ENCODE measurements at regions not wholly inside any gene's neighbourhood (a gene's known extent, or its start where the extent isn't known, plus 50 kb on each side); places are given as distances from the start of the nearest gene placed in this dataset.

- no peak overlapping the region for H3K27ac ChIP-seq (ENCODE audit: low read depth)
- H3K36me3 Mint-ChIP-seq (ENCODE audit: low read depth), result no peaks in the 10 kb centered on the region
- TF ChIP-seq STAT1 (IDR thresholded peaks at IDR 0.05; ENCODE audit: unreplicated experiment) (no peak), EZH2phosphoT487 (IDR thresholded peaks at IDR 0.05; ENCODE audit: unreplicated experiment) (no peak), NANOG (IDR thresholded peaks at IDR 0.05; ENCODE audit: borderline replicate concordance) (no peak), ETS1 (IDR thresholded peaks at IDR 0.05) (no peak), ZNF331 (CRISPR knock-in tag; IDR thresholded peaks at IDR 0.05; ENCODE audit: low read depth) (no peak), CTCF (conservative IDR thresholded peaks at IDR 0.05; ENCODE audit: low read depth in 2 of 2) (peak; percentile 14 to 46; a peak in 2 of 4 replicates), JUNB (IDR thresholded peaks at IDR 0.05; ENCODE audit: unreplicated experiment) (no peak), REST (IDR thresholded peaks at IDR 0.05; ENCODE audit: unreplicated experiment) (no peak), EZH2 (IDR thresholded peaks at IDR 0.05; ENCODE audit: low read depth, unreplicated experiment) (no peak)
- H3K36me3 ChIP-seq (ENCODE audit: insufficient read depth), result no peaks in the 10 kb centered on the region
- peaks cover 3% of the 10 kb centered on the region for H3K27me3 Mint-ChIP-seq (ENCODE audit: insufficient read depth, low read depth, poor library complexity)
- H3K4me3 ChIP-seq, result no peak overlapping the region
- no peaks in the 10 kb centered on the region for H3K4me1 ChIP-seq (ENCODE audit: insufficient read depth)
- no peaks in the 10 kb centered on the region for H3K27me3 ChIP-seq (ENCODE audit: insufficient read depth)
- peaks cover 9% of the 10 kb centered on the region; the same call in 2 of the 3 replicates for H3K4me1 Mint-ChIP-seq
- no peaks in the 10 kb centered on the region for H4K20me1 ChIP-seq (replicated peaks; ENCODE audit: insufficient read depth)
- no peak overlapping the region for H3K4me2 ChIP-seq
- H3K27ac Mint-ChIP-seq, result no peak overlapping the region
- no peaks in the 10 kb centered on the region for H3K79me2 ChIP-seq (replicated peaks; ENCODE audit: insufficient read depth)
- H3F3A ChIP-seq (replicated peaks; ENCODE audit: low read depth), result no peaks in the 10 kb centered on the region
- ATAC-seq (peak; percentile 56), DNase-seq (ENCODE audit: low spot score) (peak; percentile 23)
- H3K9me3 Mint-ChIP-seq, result no peaks in the 10 kb centered on the region
- H3K4me3 Mint-ChIP-seq, result no peak overlapping the region
- H3K9me2 ChIP-seq (ENCODE audit: insufficient read depth), result no peaks in the 10 kb centered on the region
- H2AFZ ChIP-seq, result no peak overlapping the region
Observed at GRCh38 chr4:84401701-84402306, 97.3 kb downstream of the NKX6-1 start.

Data from GM23338 (cell line).